ENCODE measurements at regions not wholly inside any gene's neighbourhood (a gene's known extent, or its start where the extent isn't known, plus 50 kb on each side); places are given as distances from the start of the nearest gene placed in this dataset.
"Not testable (repeated sequence)": the region's sequence is repeated elsewhere in the genome, so short reads cannot be mapped to it uniquely, and the experiment has no call there.

GRCh38 chr2:230627806-230628724, 84.6 kb upstream of the CAB39 start:
- no peak overlapping the region for H3K27ac Mint-ChIP-seq
- no peak overlapping the region for H3K4me3 Mint-ChIP-seq
- H3K4me1 Mint-ChIP-seq (ENCODE audit: low read depth), result peaks cover 21% of the 10 kb centered on the region
- H3K36me3 Mint-ChIP-seq, result no peaks in the 10 kb centered on the region
- H3K9me3 Mint-ChIP-seq (ENCODE audit: low read depth), result no peaks in the 10 kb centered on the region
- no peaks in the 10 kb centered on the region for H3K27me3 Mint-ChIP-seq

- Mint-ChIP-seq H3K4me3 (no peak overlapping the region), H3K36me3 (no peaks in the 10 kb centered on the region), H3K4me1 (ENCODE audit: low read depth) (peaks cover 23% of the 10 kb centered on the region), H3K27ac (no peak overlapping the region), H3K27me3 (no peaks in the 10 kb centered on the region), H3K9me3 (ENCODE audit: low read depth) (no peaks in the 10 kb centered on the region)
Measured at GRCh38 chr2:230631470-230631869, 81.2 kb upstream of the CAB39 start.

DNA sequence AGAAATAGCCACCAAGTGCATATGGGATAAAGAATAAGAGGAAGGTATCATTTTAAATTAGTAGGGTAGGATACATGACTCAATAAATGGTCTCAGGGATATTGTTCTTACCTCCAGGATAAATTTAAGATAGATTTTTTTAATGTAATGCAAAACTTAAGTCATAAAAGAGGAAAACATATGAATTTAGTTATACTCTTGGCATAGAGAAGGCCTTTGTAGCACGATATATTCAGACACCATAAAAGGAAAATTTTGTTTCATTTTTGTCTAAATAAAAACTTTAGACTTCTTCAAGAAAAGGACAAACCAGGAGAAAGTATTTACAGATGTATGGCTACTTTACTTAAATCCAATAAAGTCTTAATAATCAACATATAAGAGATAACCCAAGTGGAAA, 78.5 kb upstream of the CAB39 start:
- Mint-ChIP-seq H3K27me3 (no peaks in the 10 kb centered on the region), H3K9me3 (ENCODE audit: low read depth) (no peaks in the 10 kb centered on the region), H3K4me3 (no peak overlapping the region)

GRCh38 chr2:230634721-230635313, 77.8 kb upstream of the CAB39 start:
- H3K27me3 Mint-ChIP-seq; H3K36me3 Mint-ChIP-seq; H3K9me3 Mint-ChIP-seq (ENCODE audit: low read depth); H3K27ac Mint-ChIP-seq; H3K4me3 Mint-ChIP-seq: not testable (repeated sequence)
- H3K4me1 Mint-ChIP-seq (ENCODE audit: low read depth), result peaks cover 17% of the 10 kb centered on the region

More for the DNA sequence above, 78.5 kb upstream of the CAB39 start:
- peaks cover 18% of the 10 kb centered on the region for H3K4me1 Mint-ChIP-seq (ENCODE audit: low read depth)
- H3K27ac Mint-ChIP-seq, result peak overlapping the region; percentile 3
- H3K36me3 Mint-ChIP-seq, result no peaks in the 10 kb centered on the region

GRCh38 chr2:230636684-230637271, 75.9 kb upstream of the CAB39 start:
- peak overlapping the region; percentile 81 for H3K27ac Mint-ChIP-seq
- H3K4me1 Mint-ChIP-seq (ENCODE audit: low read depth), result peaks cover 20% of the 10 kb centered on the region
- H3K36me3 Mint-ChIP-seq, result no peaks in the 10 kb centered on the region
- no peaks in the 10 kb centered on the region for H3K27me3 Mint-ChIP-seq
- H3K9me3 Mint-ChIP-seq (ENCODE audit: low read depth), result no peaks in the 10 kb centered on the region
- peak overlapping the region; percentile 13 for H3K4me3 Mint-ChIP-seq

- H3K27me3 Mint-ChIP-seq, result not testable (repeated sequence)
Measured at GRCh38 chr2:230637486-230637885, 75.2 kb upstream of the CAB39 start.

GRCh38 chr2:230640540-230641011, 72.1 kb upstream of the CAB39 start:
- H3K9me3 Mint-ChIP-seq (ENCODE audit: low read depth), result no peaks in the 10 kb centered on the region
- no peak overlapping the region for H3K27ac Mint-ChIP-seq
- no peaks in the 10 kb centered on the region for H3K36me3 Mint-ChIP-seq

More at GRCh38 chr2:230637486-230637885, 75.2 kb upstream of the CAB39 start:
- H3K36me3 Mint-ChIP-seq; H3K9me3 Mint-ChIP-seq (ENCODE audit: low read depth); H3K4me3 Mint-ChIP-seq: not testable (repeated sequence)
- Mint-ChIP-seq H3K27ac (peak overlapping the region; percentile 81), H3K4me1 (ENCODE audit: low read depth) (peaks cover 27% of the 10 kb centered on the region)

DNA sequence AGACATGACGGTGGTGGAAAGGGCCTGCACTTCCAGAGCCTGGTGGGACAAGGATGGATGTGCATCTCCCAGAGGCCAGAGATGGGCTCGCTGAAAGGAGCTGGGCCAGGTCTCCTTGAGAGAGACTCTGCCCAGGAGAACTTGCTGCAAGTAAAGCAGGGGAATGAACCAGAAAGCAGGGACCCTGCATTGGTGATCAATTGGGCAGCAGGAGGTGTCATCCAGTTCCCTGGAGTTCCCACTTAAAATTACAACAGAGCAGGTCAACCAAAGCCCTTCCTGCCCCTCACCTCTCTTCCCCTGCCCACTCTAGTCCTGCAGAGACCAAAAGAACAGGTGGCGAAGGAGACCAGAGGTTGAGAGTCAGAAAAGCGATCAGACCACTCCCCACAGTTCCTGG, 69.7 kb upstream of the CAB39 start:
- Mint-ChIP-seq H3K9me3 (ENCODE audit: low read depth) (no peaks in the 10 kb centered on the region), H3K36me3 (no peaks in the 10 kb centered on the region), H3K27me3 (no peaks in the 10 kb centered on the region), H3K4me1 (ENCODE audit: low read depth) (peaks cover 35% of the 10 kb centered on the region), H3K27ac (peak overlapping the region; percentile 99), H3K4me3 (peak overlapping the region; percentile 10)

More at GRCh38 chr2:230640540-230641011, 72.1 kb upstream of the CAB39 start:
- Mint-ChIP-seq H3K4me3 (no peak overlapping the region), H3K4me1 (ENCODE audit: low read depth) (peaks cover 46% of the 10 kb centered on the region), H3K27me3 (no peaks in the 10 kb centered on the region)

DNA sequence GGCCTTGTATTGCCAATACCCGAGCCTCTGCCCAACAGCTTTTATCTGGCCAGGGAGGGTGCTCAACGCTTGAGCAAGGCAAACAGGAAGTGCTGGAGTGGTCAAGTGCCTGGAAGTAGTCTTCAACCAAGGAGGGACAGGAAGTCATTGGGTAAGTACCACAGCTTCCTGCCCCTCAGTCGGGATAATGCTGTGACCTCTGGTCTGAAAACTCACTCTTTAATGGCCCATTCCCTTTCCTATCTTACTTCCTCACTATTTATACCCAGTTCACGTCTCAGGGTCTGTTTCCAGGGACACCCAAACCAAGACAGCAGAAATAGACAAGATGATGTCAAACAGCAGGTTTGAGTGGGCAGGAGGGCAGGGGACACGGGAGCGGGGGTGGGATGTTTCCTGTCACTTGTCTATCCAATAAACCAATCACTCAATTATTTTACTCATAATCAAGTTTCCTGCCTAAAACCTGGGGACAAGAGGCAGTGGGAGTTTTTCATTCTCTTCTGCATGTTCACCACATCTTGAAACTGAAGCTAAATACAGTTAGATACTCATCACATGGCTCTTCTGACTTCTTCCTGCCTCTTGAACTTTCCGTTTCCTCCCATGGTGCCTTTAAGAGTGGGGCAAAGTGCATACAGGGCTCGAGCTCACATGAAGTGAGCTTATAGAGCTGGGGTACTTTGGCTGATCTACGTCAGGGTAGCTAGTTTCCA, 68.9 kb upstream of the CAB39 start:
- Mint-ChIP-seq H3K4me1 (ENCODE audit: low read depth) (peaks cover 36% of the 10 kb centered on the region), H3K36me3 (no peaks in the 10 kb centered on the region), H3K4me3 (peak overlapping the region; percentile 67), H3K27ac (peak overlapping the region; percentile 99), H3K27me3 (no peaks in the 10 kb centered on the region), H3K9me3 (ENCODE audit: low read depth) (no peaks in the 10 kb centered on the region)

GRCh38 chr2:230644356-230644935, 68.2 kb upstream of the CAB39 start:
- H3K4me1 Mint-ChIP-seq (ENCODE audit: low read depth), result peaks cover 36% of the 10 kb centered on the region
- H3K9me3 Mint-ChIP-seq (ENCODE audit: low read depth), result no peaks in the 10 kb centered on the region
- no peaks in the 10 kb centered on the region for H3K27me3 Mint-ChIP-seq
- peak overlapping the region; percentile 67 for H3K4me3 Mint-ChIP-seq
- H3K36me3 Mint-ChIP-seq, result no peaks in the 10 kb centered on the region
- peak overlapping the region; percentile 99 for H3K27ac Mint-ChIP-seq

GRCh38 chr2:230648356-230648755, 64.3 kb upstream of the CAB39 start:
- Mint-ChIP-seq H3K4me1 (ENCODE audit: low read depth) (peaks cover 30% of the 10 kb centered on the region), H3K4me3 (no peak overlapping the region), H3K9me3 (ENCODE audit: low read depth) (no peaks in the 10 kb centered on the region), H3K36me3 (no peaks in the 10 kb centered on the region), H3K27ac (no peak overlapping the region), H3K27me3 (no peaks in the 10 kb centered on the region)

GRCh38 chr2:230650585-230651137, 62.0 kb upstream of the CAB39 start:
- Mint-ChIP-seq H3K36me3 (no peaks in the 10 kb centered on the region), H3K4me3 (no peak overlapping the region), H3K27ac (no peak overlapping the region), H3K4me1 (ENCODE audit: low read depth) (peaks cover 31% of the 10 kb centered on the region), H3K27me3 (no peaks in the 10 kb centered on the region), H3K9me3 (ENCODE audit: low read depth) (no peaks in the 10 kb centered on the region)

GRCh38 chr2:230654057-230654456, 58.6 kb upstream of the CAB39 start:
- Mint-ChIP-seq H3K36me3 (no peaks in the 10 kb centered on the region), H3K27ac (peak overlapping the region; percentile 86), H3K27me3 (no peaks in the 10 kb centered on the region), H3K4me3 (peak overlapping the region; percentile 33), H3K9me3 (ENCODE audit: low read depth) (no peaks in the 10 kb centered on the region), H3K4me1 (ENCODE audit: low read depth) (peaks cover 56% of the 10 kb centered on the region)

DNA sequence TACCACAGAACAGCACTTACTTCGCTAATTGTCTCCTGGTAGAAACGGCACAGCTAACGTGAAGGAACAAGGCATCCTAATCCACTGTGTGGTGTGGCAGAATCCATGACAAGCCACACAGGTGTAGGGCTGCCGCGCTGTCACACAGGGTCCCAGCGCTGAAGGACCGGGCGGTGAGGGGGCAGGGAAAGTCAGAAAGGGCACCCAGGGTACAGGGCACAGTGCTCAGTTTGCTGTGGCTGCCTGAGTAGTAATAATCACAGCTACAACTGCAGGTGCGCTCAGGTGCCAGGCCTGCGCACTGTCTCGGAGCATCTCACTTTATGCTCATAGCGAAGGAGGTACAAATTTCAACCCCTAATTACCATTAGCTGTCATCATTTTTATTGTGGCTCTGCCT, 55.2 kb upstream of the CAB39 start:
- Mint-ChIP-seq H3K4me1 (ENCODE audit: low read depth) (peaks cover 82% of the 10 kb centered on the region), H3K27me3 (no peaks in the 10 kb centered on the region), H3K36me3 (no peaks in the 10 kb centered on the region), H3K4me3 (peak overlapping the region; percentile 27), H3K9me3 (ENCODE audit: low read depth) (no peaks in the 10 kb centered on the region), H3K27ac (peak overlapping the region; percentile 89)

Measured in activated naive CD8-positive, alpha-beta T cell (primary cell).